Testis (tissue), 2 donors: ENCODE measurements at regions not wholly inside any gene's neighbourhood (a gene's known extent, or its start where the extent isn't known, plus 50 kb on each side); places are given as distances from the start of the nearest gene placed in this dataset.

Experiments used
- DNase-seq: peaks from one replicate; pipeline ENCODE4 v3.0.0-alpha.2; 2019
- H3K27ac ChIP-seq, 2 donors: fragments of 200-600 bp; sonication (generic); one replicate each; pipeline ENCODE4 v1.5.1; 2019
- H3K27me3 ChIP-seq: fragments of 200-600 bp; sonication (generic); one replicate; pipeline ENCODE4 v1.5.1; 2019
- H3K36me3 ChIP-seq: fragments of 200-600 bp; sonication (generic); one replicate; pipeline ENCODE4 v1.5.1; 2017; ENCODE audit warnings: low read depth; ENCODE audit errors: missing control alignments
- H3K4me1 ChIP-seq: fragments of 200-600 bp; sonication (generic); one replicate; pipeline ENCODE4 v1.5.1; 2019
- H3K4me3 ChIP-seq, 2 donors: fragments of 200-600 bp; sonication (generic); one replicate each; pipeline ENCODE4 v1.5.1; 2017 to 2019
- H3K9me3 ChIP-seq: fragments of 200-600 bp; sonication (generic); one replicate; pipeline ENCODE4 v1.5.1; 2017
- CTCF ChIP-seq, 3 experiments: fragments of 450-650 bp in 2 of 3; fragments of 200-600 bp in 1 of 3; sonication (generic) in 1 of 3; IDR thresholded peaks; one replicate each; pipeline ENCODE4 v1.5.1; 2016 to 2019; ENCODE audit warnings: antibody characterized with exemption in 3 of 3, mild to moderate bottlenecking in 2 of 3, moderate library complexity in 1 of 3
- POLR2A ChIP-seq: fragments of 450-650 bp; IDR thresholded peaks from one replicate; pipeline ENCODE4 v1.6.1; 2017; ENCODE audit warnings: antibody characterized with exemption, mild to moderate bottlenecking, moderate library complexity
- WGBS, 2 donors: methylation state at CpG; one replicate each; pipeline ENCODE4 v1.1.5; 2018; 5-methylcytosine and 5-hydroxymethylcytosine counted together
- intact Hi-C: fragments of 100-400 bp; cut with DNase I; formaldehyde crosslinking; loops from one replicate; pipeline ENCODE4 v1.15.1; 2023; ENCODE audit warnings: low total_unique reads

- Histone ChIP-seq H3K9me3 (no peaks in the 10 kb centered on the region), H3K4me1 (peaks cover 6% of the 10 kb centered on the region), H3K27me3 (no peaks in the 10 kb centered on the region), H3K4me3 (no peak overlapping the region), H3K36me3 (no peaks in the 10 kb centered on the region), H3K27ac (no peak overlapping the region)
- 85 to 86% methylated on average over 3 of the region's 3 CpGs for WGBS, 2 donors
- intact Hi-C loops: no loop called here
- no peak for DNase-seq
- no peak for TF ChIP-seq POLR2A
- no peak for TF ChIP-seq CTCF (IDR thresholded peaks at IDR 0.05)
These were observed 279.9 kb downstream of the ARL4A start for GRCh38 chr7:12967322-12967721.

- 61 to 73% methylated on average over 4 of the region's 4 CpGs for WGBS, 2 donors
- intact Hi-C loops: no loop called here
- Histone ChIP-seq H3K36me3 (no peaks in the 10 kb centered on the region), H3K27ac (no peak overlapping the region), H3K4me3 (no peak overlapping the region), H3K4me1 (peaks cover 6% of the 10 kb centered on the region), H3K27me3 (no peaks in the 10 kb centered on the region), H3K9me3 (no peaks in the 10 kb centered on the region)
- DNase-seq: peak; percentile 16
- TF ChIP-seq POLR2A: no peak
- no peak for TF ChIP-seq CTCF (IDR thresholded peaks at IDR 0.05)
These were observed 281.5 kb downstream of the ARL4A start for GRCh38 chr7:12968836-12969422.

DNA sequence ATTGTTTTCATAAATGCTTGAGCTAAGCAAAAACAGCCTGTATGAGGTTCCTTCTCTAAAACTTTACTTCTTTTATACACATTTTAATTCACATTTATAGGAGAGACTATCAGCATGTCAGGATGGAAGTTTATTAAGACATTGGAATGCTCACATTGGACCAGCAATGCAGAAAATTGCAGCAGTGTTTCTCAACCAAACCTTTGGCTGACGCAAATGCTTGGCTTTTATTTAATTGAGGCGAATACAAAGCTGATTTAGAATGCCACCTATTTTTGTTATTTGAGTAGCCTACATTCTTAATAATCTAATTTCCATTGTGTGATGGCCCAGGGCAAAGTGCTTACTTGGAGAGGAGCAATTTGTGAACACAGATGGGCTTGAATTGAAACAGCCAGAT is 283.2 kb downstream of the ARL4A start:
- H3K4me3 ChIP-seq: no peak overlapping the region
- no peaks in the 10 kb centered on the region for H3K36me3 ChIP-seq
- no peak for DNase-seq
- no peaks in the 10 kb centered on the region for H3K27me3 ChIP-seq
- no peaks in the 10 kb centered on the region for H3K9me3 ChIP-seq
- H3K4me1 ChIP-seq: peaks cover 6% of the 10 kb centered on the region
- H3K27ac ChIP-seq: no peak overlapping the region
- TF ChIP-seq CTCF (IDR thresholded peaks at IDR 0.05) (no peak), POLR2A (no peak)
- intact Hi-C loops: no loop called here
- WGBS, 2 donors: 87 to 95% methylated on average over 2 of the region's 2 CpGs

DNA sequence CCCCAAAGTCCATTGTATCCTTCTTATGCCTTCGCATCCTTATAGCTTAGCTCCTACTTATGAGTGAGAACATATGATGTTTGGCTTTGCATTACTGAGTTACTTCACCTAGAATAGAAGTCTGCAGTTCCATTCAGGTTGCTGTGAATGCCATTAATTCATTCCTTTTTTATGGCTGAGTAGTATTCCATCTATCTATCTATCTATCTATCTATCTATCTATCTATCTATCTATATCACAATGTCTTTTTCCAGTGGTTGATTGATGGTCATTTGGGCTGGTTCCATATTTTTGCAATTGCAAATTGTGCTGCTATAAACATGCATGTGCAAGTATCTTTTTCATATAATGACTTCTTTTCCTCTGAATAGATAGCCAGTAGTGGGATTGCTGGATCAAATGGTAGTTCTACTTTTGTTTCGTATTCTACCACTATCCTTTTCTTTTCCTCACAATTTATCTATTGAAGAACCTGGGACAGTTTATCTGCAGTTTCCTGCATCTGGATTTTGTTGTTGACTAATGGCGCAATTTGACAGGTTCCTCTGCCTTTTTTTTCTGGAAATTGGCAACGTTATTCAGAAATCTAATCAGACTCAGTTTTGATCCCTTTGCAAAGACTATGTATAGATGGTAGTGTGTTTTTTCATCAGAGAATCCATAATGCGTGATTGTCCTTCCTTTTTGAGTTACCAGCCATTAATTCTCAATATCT is 287.2 kb downstream of the ARL4A start:
- Histone ChIP-seq H3K4me3 (no peak overlapping the region), H3K27ac (no peak overlapping the region), H3K27me3 (no peaks in the 10 kb centered on the region), H3K9me3 (no peaks in the 10 kb centered on the region), H3K4me1 (no peaks in the 10 kb centered on the region), H3K36me3 (no peaks in the 10 kb centered on the region)
- no peak for TF ChIP-seq POLR2A
- TF ChIP-seq CTCF (IDR thresholded peaks at IDR 0.05): no peak
- intact Hi-C loops: no loop called here
- no peak for DNase-seq
- WGBS, 2 donors: 85 to 88% methylated on average over 5 of the region's 5 CpGs

- H3K27me3 ChIP-seq: no peaks in the 10 kb centered on the region
- intact Hi-C loops: no loop called here
- no peak overlapping the region for H3K4me3 ChIP-seq
- DNase-seq: no peak
- H3K9me3 ChIP-seq: no peaks in the 10 kb centered on the region
- H3K4me1 ChIP-seq: no peaks in the 10 kb centered on the region
- no peak overlapping the region for H3K27ac ChIP-seq
- TF ChIP-seq POLR2A (no peak), CTCF (IDR thresholded peaks at IDR 0.05) (no peak)
- H3K36me3 ChIP-seq: no peaks in the 10 kb centered on the region
These were observed 288.0 kb downstream of the ARL4A start for GRCh38 chr7:12975412-12975811.
